BE2C (cell line): ENCODE measurements at regions not wholly inside any gene's neighbourhood (a gene's known extent, or its start where the extent isn't known, plus 50 kb on each side); places are given as distances from the start of the nearest gene placed in this dataset.

Source experiments
- DNase-seq: peaks from one replicate; pipeline ENCODE4 v3.0.0-alpha.2; 2020
- H3K27me3 ChIP-seq: fragments of 250-450 bp; sonication (Bioruptor Pico); 2 replicates; pipeline ENCODE4 v1.5.1; 2020; ENCODE audit warnings: mild to moderate bottlenecking
- H3K36me3 ChIP-seq: fragments of 250-450 bp; sonication (Bioruptor Pico); 2 replicates; pipeline ENCODE4 v1.5.1; 2020; ENCODE audit warnings: mild to moderate bottlenecking
- H3K4me1 ChIP-seq: fragments of 250-450 bp; sonication (Bioruptor Pico); 2 replicates; pipeline ENCODE4 v1.5.1; 2020
- H3K4me3 ChIP-seq: 2 replicates; pipeline ENCODE4 v1.5.1; 2011; ENCODE audit warnings: low read depth, low read length
- H3K9me3 ChIP-seq: fragments of 250-450 bp; sonication (Bioruptor Pico); 2 replicates; pipeline ENCODE4 v1.5.1; 2020
- TF ChIP-seq, protein P1 (sequence below): IDR thresholded peaks from 2 replicates; pipeline ENCODE4 v1.5.1; 2012; ENCODE audit warnings: mild to moderate bottlenecking, low read depth, low read length

DNA sequence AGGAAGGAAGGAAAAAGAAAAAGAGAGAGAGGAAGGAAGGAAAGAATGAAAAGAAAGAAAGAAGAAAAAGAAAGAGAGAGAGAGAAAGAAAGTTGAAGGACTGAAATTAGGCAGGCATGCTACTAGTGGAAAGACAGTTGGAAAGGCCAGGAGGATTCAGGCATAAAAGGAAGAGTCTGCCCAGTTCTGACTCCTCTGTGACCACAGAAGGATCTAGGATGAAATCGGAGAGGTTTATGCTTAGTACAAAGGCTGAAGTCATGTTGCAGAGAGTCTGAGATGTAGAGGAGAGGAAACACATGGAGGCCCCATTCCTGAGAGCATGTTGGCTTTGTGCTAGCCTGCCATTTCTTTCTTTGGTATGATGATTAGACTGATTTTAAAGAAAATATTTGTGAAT lies 246.5 kb upstream of the ARGLU1 start:
- H3K27me3 ChIP-seq, result peaks cover 11% of the 10 kb centered on the region
- H3K4me3 ChIP-seq, result no peak overlapping the region
- TF ChIP-seq, protein P1, sequence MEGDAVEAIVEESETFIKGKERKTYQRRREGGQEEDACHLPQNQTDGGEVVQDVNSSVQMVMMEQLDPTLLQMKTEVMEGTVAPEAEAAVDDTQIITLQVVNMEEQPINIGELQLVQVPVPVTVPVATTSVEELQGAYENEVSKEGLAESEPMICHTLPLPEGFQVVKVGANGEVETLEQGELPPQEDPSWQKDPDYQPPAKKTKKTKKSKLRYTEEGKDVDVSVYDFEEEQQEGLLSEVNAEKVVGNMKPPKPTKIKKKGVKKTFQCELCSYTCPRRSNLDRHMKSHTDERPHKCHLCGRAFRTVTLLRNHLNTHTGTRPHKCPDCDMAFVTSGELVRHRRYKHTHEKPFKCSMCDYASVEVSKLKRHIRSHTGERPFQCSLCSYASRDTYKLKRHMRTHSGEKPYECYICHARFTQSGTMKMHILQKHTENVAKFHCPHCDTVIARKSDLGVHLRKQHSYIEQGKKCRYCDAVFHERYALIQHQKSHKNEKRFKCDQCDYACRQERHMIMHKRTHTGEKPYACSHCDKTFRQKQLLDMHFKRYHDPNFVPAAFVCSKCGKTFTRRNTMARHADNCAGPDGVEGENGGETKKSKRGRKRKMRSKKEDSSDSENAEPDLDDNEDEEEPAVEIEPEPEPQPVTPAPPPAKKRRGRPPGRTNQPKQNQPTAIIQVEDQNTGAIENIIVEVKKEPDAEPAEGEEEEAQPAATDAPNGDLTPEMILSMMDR, result no peak
- H3K36me3 ChIP-seq, result no peaks in the 10 kb centered on the region
- no peaks in the 10 kb centered on the region for H3K9me3 ChIP-seq
- no peaks in the 10 kb centered on the region for H3K4me1 ChIP-seq
- no peak for DNase-seq

DNA sequence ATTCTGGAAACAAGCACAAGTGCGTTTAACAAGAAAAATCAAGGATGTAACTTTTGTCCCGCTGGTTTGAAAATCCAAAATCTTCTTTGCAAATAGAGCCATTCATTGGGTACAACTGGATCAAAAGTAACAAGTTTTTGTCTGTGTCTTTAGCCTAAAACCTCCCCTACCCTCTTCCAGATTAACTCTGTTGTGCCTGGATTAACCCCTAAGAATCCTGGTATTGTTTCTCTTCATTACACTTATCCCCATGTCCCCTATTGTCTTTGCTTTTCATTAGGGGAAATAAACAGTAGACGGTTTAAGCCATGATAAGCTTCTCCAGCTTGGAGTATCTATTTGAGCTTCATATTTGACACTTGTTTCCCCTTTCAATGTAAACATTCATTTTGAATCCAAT lies 242.1 kb upstream of the ARGLU1 start:
- Histone ChIP-seq H3K4me1 (no peaks in the 10 kb centered on the region), H3K9me3 (no peaks in the 10 kb centered on the region), H3K36me3 (no peaks in the 10 kb centered on the region), H3K4me3 (no peak overlapping the region), H3K27me3 (peaks cover 14% of the 10 kb centered on the region)
- no peak for DNase-seq
- TF ChIP-seq, protein P1, result no peak

DNA sequence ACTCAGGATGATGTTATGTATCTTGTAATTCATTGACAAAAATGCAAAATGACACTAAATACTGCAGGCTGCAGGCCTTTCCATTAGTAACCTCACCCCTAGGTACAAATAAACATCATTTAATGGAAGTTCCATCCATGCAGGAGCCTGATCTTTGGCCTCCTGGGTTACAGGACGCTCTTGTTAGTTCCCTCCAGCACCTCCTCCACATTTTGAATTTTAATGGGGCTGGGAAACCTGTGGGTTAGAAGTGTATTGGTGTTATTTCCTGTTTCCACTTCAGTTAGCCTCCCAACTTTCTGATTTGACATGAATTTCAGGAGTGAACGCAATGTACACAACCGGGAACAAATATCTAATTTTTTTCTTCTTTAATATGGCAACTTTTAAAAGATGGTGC lies 237.1 kb upstream of the ARGLU1 start:
- Histone ChIP-seq H3K4me3 (no peak overlapping the region), H3K9me3 (no peaks in the 10 kb centered on the region), H3K4me1 (no peaks in the 10 kb centered on the region), H3K27me3 (peaks cover 14% of the 10 kb centered on the region), H3K36me3 (no peaks in the 10 kb centered on the region)
- no peak for DNase-seq
- TF ChIP-seq, protein P1, result no peak

DNA sequence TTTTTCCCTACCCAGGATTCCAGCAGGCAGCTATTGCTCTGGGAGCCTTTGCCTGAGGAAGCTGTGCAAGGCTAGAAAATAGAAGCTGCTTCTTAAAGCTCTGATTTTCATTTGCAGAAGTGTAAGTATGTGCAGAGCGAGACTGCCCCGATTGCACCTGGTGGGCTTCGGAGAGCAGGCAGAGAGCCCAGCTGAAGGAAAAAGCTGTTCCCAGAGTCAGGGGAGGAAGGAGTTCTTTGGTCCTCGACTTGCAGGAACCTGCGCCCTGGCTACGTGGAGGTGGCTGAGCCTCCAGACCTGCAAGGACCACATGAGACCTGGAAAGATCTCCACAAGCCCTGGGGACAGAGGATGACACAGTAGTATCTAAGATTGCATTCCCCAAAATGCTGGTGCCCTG lies 235.0 kb upstream of the ARGLU1 start:
- Histone ChIP-seq H3K9me3 (no peaks in the 10 kb centered on the region), H3K36me3 (no peaks in the 10 kb centered on the region), H3K4me3 (no peak overlapping the region), H3K4me1 (no peaks in the 10 kb centered on the region), H3K27me3 (peaks cover 5% of the 10 kb centered on the region; the same call in 1 of the 2 replicates)
- no peak for DNase-seq
- TF ChIP-seq, protein P1, result no peak

DNA sequence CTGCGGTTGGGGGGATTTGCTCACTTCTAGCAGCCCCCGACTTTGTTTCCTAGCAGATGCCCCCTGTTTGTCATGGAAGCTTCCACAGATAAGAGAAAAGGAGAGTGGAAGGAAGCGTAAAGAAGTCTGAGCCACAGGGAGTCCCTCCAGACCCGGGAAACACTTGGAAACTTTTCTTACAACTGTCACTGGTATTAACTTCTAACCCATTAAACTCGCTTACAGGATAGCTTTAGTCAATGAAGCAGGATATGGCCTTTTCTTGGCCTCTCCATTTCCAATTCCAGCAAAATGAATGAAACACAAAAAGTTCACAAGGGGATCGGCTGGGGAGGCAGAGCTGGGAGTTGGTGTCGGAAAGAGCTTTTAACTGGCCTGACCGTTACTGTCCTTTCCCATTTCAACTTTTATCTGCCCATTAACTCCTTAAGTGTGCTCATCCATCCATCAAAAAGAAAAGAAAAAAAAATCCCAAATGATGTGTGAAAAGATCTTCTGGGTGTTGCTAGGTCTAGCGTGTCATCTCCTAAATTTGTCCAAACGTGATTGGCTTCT lies 231.9 kb upstream of the ARGLU1 start:
- DNase-seq, result no peak
- Histone ChIP-seq H3K4me3 (no peak overlapping the region), H3K27me3 (no peaks in the 10 kb centered on the region), H3K9me3 (no peaks in the 10 kb centered on the region), H3K36me3 (no peaks in the 10 kb centered on the region), H3K4me1 (no peaks in the 10 kb centered on the region)
- TF ChIP-seq, protein P1, result no peak

DNA sequence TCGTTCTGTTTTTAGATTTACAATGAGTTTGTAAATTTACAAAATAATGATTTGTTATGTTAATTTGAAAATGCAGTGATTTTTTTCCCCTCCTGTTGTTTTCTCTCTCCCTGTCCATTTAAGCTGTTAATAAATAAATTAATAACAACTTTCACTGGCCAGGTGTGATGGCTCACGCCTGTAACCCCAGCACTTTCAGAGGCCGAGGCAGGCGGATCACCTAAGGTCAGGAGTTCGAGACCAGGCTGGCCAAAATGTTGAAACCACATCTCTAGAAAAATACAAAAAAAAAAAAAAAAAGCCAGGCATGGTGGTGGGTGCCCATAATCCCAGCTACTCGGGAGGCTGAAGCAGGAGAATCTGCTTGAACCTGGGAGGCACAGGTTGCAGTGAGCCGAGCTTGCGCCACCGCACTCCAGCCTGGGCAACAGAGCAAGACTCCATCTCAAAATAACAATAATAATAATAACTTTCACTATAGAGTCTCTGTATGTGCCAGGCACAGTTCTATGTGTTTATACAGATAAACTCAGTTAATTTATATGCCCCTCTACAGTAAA lies 229.2 kb upstream of the ARGLU1 start:
- no peak overlapping the region for H3K4me3 ChIP-seq
- DNase-seq, result no peak
- H3K9me3 ChIP-seq, result no peaks in the 10 kb centered on the region
- TF ChIP-seq, protein P1, result no peak
- no peaks in the 10 kb centered on the region for H3K4me1 ChIP-seq
- H3K36me3 ChIP-seq, result no peaks in the 10 kb centered on the region
- H3K27me3 ChIP-seq, result no peaks in the 10 kb centered on the region
